ENCODE measurements at regions not wholly inside any gene's neighbourhood (a gene's known extent, or its start where the extent isn't known, plus 50 kb on each side); places are given as distances from the start of the nearest gene placed in this dataset.

- no peak for DNase-seq
Observed at GRCh38 chr1:56019472-56019871, 559.9 kb downstream of the PLPP3 start.

GRCh38 chr1:56017336-56017735 is 562.0 kb downstream of the PLPP3 start:
- no peak for DNase-seq

- no peak for DNase-seq
Observed at GRCh38 chr1:56003846-56004245, 575.5 kb downstream of the PLPP3 start.

GRCh38 chr1:56002231-56002630 is 577.1 kb downstream of the PLPP3 start:
- DNase-seq = no peak

- DNase-seq = no peak
Observed at GRCh38 chr1:56000424-56000823, 578.9 kb downstream of the PLPP3 start.

- no peak for DNase-seq
Observed at GRCh38 chr1:55997536-55997935, 581.8 kb downstream of the PLPP3 start.

GRCh38 chr1:55993646-55994318 is 585.6 kb downstream of the PLPP3 start:
- no peak for DNase-seq

- DNase-seq = no peak
Observed at GRCh38 chr1:55990007-55990406, 589.4 kb downstream of the PLPP3 start.

GRCh38 chr1:55988963-55989452 is 590.4 kb downstream of the PLPP3 start:
- DNase-seq = no peak

DNA sequence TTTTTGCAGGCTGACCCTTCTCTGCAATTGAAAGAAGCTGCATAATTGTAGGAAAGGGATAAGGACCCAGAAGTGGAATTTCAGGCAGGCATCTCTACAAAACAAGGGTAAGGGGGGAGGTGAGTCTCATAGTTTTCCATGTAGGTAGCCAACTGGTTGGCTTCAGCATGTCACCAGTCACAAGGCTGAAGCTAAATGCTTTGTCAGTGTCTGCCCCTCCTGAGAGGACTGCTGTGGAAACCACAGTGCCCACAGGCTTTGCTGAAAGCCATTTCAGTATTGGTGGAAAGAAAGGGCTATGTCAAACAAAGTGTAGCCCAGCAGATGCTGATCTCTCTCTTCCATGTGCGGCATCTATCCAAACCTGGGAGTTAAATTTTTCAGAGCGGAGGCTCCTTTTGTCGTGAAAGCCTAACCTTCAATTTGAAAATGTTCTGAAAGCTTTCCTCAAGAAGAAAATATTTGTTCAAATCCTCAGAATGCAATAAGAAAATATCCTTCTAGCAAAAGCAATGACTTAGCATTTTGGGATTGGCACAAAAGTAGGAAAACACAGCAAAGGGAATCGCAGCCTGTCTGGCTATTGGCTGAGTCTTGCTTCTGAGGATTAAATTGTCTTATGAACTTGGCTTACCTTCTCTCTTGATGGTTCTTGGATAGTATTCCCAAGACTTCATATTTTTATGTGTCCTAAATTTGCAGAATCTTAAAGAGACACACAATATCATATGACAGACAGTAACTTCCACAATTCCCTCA is 591.7 kb downstream of the PLPP3 start:
- DNase-seq = no peak

GRCh38 chr1:55986003-55986402 is 593.4 kb downstream of the PLPP3 start:
- no peak for DNase-seq

DNA sequence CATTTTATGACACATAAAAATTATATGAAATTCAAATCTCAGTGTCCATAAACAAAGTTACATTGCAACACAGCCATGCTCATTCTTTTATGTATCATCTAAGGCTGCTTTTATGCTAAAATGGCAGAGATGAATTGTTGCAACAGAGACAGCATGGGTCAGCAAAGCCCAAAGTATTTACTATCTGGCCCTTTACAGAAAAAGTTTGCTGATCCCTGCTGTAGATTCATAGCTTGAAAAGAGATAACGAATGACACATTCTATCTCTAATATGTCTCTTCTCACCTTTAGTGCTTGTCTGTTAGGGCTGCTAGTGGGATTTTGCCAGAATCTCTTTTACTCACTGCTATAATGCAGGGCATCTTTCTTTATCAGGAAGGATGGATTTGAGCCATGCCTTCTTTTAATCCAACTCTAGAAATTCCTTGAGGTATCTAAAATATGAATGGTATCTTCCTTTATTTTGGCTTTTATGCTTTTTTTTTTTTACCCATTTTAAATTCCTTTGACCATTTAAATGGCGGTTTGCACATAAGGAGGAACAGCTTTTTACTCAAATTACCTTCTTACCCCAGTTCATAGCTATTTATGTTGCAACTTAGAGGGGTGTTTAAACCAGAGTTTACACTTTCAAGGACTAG is 598.2 kb downstream of the PLPP3 start:
- no peak for DNase-seq

GRCh38 chr1:55980582-55980981 is 598.8 kb downstream of the PLPP3 start:
- DNase-seq = no peak

DNA sequence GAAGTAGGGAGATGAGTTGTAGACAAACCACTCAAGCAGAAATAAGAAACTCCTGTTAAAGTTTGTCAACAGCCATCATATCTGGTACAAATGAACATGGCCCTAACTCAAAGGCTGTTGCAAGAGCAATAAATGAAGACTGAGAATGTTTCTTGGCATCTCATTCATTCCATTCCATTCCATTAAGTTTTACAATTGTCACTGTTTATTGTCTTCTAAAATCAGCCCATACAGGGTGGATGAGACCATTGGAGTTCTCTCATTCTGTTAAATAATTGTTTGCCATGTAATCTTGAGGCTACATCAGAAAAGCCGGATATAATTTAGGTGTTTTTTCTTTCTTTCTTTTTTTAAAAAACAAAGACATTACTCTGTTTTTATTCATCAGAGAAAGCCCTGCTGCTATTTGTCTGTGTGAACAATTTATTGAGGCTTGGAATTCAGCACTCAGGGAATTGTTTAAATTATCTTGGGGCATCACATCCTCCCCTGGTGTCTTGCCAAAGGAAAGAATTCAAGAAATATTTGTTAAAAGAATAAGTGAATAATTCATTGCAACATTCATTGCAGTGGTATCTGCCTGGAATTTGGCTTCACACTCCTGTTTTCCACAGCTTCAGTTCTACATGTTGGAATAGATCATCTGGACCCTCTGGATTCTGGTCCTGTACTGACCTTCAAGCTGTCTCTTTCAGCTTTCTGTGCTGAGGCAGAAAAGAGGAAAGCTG is 604.5 kb downstream of the PLPP3 start:
- no peak for DNase-seq

GRCh38 chr1:55970526-55971110 is 608.7 kb downstream of the PLPP3 start:
- DNase-seq = no peak

- DNase-seq = no peak
Observed at GRCh38 chr1:55969322-55969721, 610.0 kb downstream of the PLPP3 start.

GRCh38 chr1:55968661-55969060 is 610.7 kb downstream of the PLPP3 start:
- DNase-seq = no peak

DNA sequence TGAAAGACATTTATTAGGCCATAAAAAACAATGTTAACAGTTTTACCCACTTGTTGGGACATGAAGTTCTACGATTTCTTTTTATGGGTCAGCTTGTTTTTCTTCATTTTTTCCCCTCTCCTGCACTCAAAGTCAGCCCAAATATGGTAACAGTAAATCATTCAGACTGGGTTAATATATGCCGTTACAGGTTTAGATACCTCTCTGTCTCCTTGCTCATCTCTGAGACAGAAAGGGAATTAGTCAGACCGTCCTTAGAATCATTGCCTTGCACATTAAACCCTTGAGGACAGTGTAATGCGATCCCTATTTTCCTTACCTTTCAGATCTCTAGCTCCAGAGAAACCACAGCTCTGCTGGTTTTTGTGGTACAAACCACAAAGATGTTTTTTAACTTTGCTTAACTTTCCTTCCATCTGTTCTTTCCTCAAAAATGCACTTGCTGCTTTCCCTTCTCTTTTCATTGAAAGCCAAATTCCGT is 613.3 kb downstream of the PLPP3 start:
- no peak for DNase-seq

DNA sequence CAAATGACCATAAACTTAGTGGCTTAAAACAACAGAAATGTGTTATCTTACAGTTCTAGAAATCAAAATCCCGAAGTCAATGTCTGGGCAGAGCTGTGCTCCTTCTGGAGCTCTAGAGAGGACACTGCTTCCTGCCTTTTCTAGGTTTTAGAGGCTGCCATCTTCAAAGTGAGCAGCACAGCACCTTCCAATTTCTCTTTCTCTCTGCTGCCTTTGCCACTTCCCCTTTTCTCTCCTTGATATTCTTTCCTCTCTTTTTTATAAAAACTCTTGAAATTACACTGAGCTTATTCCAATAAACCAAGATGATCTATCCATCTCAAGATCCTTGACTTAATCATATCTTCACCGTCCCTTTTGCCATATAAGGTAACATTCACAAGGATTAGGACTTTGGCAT is 616.9 kb downstream of the PLPP3 start:
- no peak for DNase-seq

DNA sequence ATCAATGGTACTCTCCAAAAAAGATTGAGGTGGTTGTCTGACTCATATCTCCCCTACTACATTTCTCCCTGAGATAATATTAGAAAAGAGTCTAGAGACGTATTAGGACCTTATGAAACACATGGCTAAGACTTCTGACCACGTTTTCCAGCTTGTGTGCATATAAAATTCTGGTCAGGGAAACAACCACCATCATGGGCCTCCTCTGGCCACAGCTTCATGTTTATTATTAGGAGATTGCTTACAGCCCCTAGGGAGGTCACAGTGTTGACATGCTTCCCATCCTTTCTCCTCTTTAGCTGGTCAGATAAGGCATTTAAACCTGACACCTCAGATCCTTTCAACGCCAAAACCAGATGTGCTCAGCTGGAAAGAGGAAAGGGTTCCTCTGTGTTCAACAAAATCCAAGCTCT is 620.2 kb downstream of the PLPP3 start:
- DNase-seq = no peak

DNA sequence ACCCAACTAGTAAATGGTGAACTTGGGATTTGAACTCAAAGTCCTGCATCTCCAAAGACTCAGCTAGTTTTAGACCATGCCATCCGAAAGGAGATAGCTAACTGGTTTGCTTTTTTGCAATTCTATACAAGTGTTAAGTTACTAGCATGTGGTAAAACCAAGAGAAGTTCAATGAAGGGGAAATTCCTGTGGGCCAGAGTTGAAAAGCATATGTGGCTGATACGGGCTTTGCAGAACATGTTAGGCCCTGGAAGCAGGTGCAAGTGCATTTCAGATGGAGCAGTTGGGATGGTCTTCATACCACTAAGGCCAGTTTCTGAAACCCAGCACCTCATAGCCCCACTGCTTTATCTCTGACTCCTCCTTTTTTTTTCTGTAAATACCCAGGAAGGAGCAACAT is 620.9 kb downstream of the PLPP3 start:
- no peak for DNase-seq

GRCh38 chr1:55957276-55957675 is 622.1 kb downstream of the PLPP3 start:
- DNase-seq = no peak

Measured in NCI-H2081 (cell line).